HFF-Myc (cell line): ENCODE measurements at regions not wholly inside any gene's neighbourhood (a gene's known extent, or its start where the extent isn't known, plus 50 kb on each side); places are given as distances from the start of the nearest gene placed in this dataset.

ENCODE experiments used
- DNase-seq: peaks from one replicate; pipeline ENCODE4 v3.0.0-alpha.2; 2011; ENCODE audit warnings: low read depth; ENCODE audit errors: extremely low read depth
- H3K4me3 ChIP-seq: replicated peaks from 2 replicates; pipeline ENCODE4 v1.5.1; 2011; ENCODE audit warnings: low read depth, mild to moderate bottlenecking, control low read depth, low read length
- CTCF ChIP-seq: IDR thresholded peaks from 2 replicates; pipeline ENCODE4 v1.5.1; 2012; ENCODE audit warnings: mild to moderate bottlenecking, low read depth, low read length, control low read depth; ENCODE audit errors: missing control alignments

GRCh38 chr1:8267307-8267706 lies 50.6 kb upstream of the SLC45A1 start:
- TF ChIP-seq CTCF: no peak
- H3K4me3 ChIP-seq: no peak overlapping the region
- no peak for DNase-seq

- H3K4me3 ChIP-seq: no peak overlapping the region
- no peak for DNase-seq
- TF ChIP-seq CTCF: no peak
Measured at GRCh38 chr1:8266436-8267165, 51.3 kb upstream of the SLC45A1 start.

- DNase-seq: no peak
- TF ChIP-seq CTCF: no peak
- H3K4me3 ChIP-seq: no peak overlapping the region
Measured at GRCh38 chr1:8263791-8264190, 54.1 kb upstream of the SLC45A1 start.

GRCh38 chr1:8261398-8261762 lies 56.5 kb upstream of the SLC45A1 start:
- no peak overlapping the region for H3K4me3 ChIP-seq
- no peak for DNase-seq
- no peak for TF ChIP-seq CTCF

- DNase-seq: no peak
- TF ChIP-seq CTCF: no peak
- H3K4me3 ChIP-seq: no peak overlapping the region
Measured at GRCh38 chr1:8259498-8260290, 58.2 kb upstream of the SLC45A1 start.

- DNase-seq: no peak
- TF ChIP-seq CTCF: no peak
- no peak overlapping the region for H3K4me3 ChIP-seq
Measured at GRCh38 chr1:8257621-8258020, 60.3 kb upstream of the SLC45A1 start.
